ENCODE measurements at regions not wholly inside any gene's neighbourhood (a gene's known extent, or its start where the extent isn't known, plus 50 kb on each side); places are given as distances from the start of the nearest gene placed in this dataset.
"Not testable (repeated sequence)": the region's sequence is repeated elsewhere in the genome, so short reads cannot be mapped to it uniquely, and the experiment has no call there.

- DNase-seq, result no peak
Observed at GRCh38 chr2:173550143-173550542, 195.5 kb downstream of the CDCA7 start.

- peak in 3 of 4 experiments; percentile 42 to 60 (median 45) for DNase-seq
Observed at GRCh38 chr2:173552531-173552930, 197.9 kb downstream of the CDCA7 start.

DNA sequence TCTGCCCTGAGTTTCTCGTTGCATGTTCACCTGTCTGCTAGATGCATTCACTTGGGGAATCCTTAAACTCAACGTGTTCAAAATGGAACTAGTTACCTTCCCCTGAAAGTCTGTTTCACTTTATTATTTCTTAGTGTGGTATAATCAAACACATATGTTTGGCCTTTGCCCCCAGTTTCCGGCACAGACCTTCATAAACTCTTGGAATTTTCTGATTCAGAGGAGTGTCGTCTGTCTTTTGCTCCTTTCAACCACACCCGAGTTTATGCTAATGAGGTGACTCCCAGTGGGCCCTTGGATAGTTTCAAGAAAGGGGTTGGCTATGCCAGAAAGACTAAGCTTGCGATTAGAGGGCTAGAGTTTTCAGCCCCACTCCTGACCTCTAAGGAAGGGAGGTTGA is 198.9 kb downstream of the CDCA7 start:
- DNase-seq, result no peak

DNA sequence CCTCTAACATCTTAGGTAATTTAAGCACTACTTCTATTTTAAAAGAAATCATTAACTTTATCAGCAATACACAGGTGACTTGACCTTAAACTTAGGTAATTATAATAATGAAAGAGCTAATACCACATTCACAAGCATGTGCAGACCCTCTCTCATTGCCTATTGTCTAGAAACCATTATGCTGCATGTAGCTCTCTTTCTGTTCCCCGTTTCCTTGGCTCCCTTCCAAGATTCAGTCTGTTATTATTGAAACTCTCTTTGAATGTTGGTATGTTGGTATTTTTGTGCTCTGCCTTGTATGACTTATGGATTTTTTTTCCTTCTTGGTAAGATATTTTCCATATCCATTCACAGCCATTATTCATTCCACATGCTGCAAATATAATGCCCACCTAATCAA is 201.2 kb downstream of the CDCA7 start:
- peak in 3 of 4 experiments; percentile 9 to 66 (median 39) for DNase-seq

GRCh38 chr2:173556816-173557215 is 202.1 kb downstream of the CDCA7 start:
- DNase-seq, result no peak

GRCh38 chr2:173557497-173557896 is 202.8 kb downstream of the CDCA7 start:
- no peak for DNase-seq

DNA sequence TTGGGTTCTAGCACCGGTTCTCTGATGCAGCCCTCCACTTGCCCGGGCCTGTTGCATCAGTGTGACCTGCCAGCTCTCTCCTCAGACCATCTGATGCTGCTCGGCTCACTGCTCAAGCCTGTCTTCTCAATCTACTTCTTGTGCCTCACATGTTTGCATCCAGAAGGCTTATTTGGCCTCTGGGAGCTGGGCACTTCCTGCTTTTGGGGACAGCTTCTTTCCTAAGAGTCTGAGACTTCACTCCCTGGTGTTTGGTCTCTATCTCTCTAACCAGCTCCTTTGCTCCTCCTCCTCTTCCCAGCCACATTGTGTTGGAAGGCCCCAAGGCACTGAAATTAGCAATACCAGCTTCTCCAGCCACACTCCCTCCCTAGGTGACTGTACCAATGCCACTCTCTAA is 212.8 kb downstream of the CDCA7 start:
- DNase-seq, result peak; percentile 21 to 51 (median 40)

DNA sequence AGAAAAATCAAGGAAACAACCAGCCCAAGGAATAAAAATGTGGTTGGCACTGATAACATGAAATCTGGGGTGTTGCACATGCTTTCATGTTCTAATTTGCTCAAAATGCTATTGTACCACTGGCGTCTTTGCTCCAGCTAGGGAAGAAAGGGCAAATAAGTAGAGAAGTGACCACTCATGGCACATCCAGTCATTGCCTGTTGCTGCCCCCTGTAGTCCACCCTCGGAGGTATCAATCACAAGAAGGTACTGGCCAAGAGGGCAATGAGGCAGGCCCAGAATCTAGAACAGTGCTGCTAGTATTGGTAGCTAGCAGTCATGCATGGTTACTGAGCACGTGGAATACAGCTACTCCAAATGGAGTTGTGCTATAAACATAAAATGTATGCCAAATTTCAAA is 213.4 kb downstream of the CDCA7 start:
- DNase-seq, result peak; percentile 48 to 72 (median 64)

GRCh38 chr2:173571021-173571821 is 216.5 kb downstream of the CDCA7 start:
- peak; percentile 14 to 48 (median 36) for DNase-seq

GRCh38 chr2:173571887-173572680 is 217.4 kb downstream of the CDCA7 start:
- no peak for DNase-seq

DNA sequence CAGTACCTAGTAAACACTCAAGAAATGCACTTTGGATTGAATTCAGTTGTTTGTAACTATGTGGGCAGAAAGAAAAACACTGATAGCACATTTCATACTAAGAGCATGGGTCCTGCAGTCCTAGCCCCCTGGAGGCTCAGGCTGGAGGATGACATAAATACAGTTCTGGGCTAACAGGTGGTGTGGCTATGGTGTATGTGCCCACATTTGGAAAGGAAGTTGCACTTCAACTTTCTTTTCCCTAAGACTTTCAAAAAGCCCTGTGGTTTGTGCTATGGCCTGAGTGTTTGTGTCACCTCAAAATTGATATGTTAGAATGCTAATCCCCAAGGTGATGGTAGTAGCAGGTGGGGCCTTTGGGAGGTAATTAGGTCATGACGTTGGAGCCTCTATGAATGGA is 218.2 kb downstream of the CDCA7 start:
- no peak for DNase-seq

GRCh38 chr2:173573782-173574181 is 219.1 kb downstream of the CDCA7 start:
- DNase-seq, result not testable (repeated sequence)

DNA sequence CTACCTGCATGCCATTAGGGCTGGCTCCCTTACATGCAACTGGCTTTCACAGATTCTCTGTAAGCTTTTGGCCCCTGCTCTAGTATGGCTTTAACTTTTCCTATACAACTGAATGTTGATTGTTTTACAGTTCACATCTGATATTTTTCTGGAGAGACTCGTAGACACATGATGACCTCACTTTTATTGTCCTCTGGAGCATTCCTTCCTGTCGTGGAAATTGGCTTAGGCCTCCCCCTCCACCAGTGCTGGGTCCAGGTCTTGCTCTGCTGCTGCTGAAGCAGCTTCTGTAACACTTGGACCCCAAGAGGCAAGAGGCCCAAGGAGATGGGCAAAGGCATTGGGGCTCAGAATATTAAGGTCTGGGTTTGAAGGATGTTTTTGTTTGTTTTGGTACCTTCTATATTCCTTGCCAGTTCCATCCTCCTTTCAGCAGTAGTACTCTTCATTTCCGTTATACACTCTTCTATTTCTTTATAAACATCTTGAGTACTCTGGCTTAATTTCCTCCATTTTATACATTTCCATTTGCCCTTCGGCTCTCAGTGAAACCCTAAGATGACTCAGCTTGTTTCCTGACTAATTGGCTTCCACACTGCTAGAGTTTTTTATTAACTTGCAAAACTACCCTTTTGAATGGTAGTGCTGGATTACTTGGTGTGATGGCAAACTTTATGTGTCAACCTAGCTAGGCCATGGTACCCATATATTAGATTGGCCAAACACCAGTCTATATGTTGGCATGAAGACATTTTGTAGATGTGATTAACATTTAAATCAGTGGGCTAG is 219.8 kb downstream of the CDCA7 start:
- no peak for DNase-seq

GRCh38 chr2:173578404-173579107 is 223.9 kb downstream of the CDCA7 start:
- no peak for DNase-seq

DNA sequence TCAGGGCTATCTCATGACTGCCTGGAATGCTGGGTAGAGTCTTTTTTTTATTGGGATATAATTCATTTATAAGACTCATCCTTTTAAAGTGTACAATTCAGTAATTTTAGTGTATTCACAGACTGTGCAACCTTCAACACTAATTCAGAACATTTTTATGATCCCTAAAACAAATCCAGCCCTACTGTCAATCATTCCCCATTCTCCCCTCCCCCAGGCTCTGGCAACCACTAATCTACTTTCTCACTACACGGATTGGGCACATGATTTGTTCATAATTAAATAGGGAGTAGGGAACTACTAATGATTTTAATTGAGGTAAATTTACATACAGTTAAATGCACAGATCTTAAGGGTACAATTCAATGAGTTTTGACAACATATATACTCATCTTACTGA is 225.7 kb downstream of the CDCA7 start:
- no peak for DNase-seq

GRCh38 chr2:173580956-173581355 is 226.3 kb downstream of the CDCA7 start:
- no peak for DNase-seq

DNA sequence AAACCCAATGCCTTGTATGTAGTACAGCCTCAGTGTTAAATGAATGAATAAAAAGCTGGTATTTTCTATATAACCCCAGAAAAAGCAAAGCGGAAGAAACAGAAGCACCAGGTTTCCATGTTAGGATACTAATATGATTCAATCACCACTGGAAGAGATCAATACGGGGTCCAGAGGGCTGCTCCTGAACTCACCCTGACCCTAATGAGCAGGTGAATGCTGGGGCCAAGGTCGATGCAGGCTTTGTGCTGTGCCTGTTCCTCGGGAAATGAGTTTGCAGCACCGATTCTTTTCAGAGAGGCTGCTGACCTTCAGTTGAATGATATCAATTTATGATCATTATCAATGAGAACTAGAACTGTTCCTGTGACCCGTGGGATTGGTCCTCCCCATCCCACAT is 228.5 kb downstream of the CDCA7 start:
- no peak for DNase-seq

GRCh38 chr2:173584000-173584399 is 229.3 kb downstream of the CDCA7 start:
- DNase-seq, result no peak

DNA sequence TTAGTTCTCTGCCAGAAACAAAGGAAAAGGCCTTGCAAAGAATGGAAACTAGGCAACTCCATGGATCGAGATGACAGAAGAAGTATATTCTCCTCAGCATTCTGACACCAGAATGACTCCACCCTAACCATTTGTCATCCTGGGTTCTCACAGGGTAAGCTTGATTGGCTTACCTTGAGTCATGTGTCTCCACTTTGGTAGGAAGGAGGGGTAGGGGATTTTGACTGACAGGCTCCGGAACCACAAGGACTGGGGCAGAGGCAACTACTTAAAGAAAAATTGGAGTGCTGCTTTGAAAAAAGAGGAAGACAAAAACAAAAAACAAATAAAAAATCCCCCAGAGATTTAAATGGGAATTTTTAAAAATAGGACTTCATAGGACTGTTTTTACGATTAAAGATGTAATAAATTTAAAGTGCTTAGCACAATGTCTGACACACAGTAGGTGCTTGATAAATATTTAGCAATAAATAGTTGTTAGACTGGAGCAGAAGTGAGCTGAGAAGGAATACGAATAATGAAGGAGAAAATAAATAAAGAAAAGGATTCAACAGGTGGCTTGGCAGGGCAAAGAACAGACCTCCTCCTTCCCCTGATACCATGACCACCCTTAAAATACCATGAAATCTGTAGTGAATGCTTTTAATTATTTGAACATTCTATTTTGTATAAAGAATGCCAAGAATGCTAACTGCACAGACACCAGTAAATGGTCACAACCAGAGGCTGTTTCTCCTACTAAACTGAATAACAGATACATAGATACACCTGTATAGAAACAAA is 230.2 kb downstream of the CDCA7 start:
- DNase-seq, result peak in 3 of 4 experiments; percentile 11 to 33 (median 15)

DNA sequence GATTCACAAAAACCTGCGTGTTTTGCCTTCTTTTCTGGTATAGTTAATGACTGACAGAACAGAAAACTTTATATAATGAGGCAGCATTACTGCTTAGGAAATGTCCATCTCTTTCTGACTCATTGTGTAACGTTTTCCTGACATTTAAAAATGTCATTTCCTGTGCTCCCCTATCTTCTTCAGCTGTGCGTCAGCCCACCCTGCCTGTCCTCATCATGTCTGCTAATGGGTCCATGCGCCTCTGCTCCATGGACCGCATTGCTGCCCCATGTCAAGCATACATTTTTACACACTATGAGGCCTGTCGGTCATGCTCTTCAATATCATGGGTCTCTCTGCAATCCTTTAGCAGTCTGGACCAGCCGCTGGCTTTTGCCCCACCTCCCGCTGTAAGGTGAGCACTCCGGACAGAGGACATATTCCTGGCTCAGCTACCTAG is 234.3 kb downstream of the CDCA7 start:
- DNase-seq, result no peak

DNA sequence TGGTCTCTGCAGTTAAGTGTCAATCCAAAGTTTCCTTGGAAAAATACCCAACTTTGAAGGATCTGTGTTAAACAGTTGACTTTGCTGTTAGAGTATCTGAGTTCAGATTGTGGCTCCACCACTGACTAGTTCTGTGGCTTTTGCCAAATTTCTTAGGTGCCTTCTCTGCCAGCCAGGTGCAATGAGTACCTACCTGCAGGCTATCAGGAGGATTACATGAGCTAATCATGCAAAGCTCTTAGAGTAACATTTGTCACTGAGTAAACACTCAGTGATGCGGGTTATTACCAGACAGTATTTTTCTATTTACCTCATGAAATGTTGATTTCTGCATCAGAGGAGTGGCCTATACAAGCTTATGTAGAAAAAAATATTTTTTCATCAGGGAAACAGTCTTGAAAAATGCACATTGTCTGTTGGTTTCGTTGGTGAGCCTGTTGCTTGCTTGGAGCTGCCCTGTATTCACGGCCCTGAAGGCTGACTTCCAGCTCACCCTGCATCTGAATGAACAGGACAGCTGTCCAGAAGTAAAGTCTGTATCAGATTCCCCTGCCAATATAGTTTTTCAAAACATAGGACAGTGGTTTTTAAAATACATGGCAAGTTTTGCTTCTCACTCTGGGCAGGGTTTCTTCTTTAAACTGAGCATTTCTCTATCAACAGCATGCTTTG is 235.1 kb downstream of the CDCA7 start:
- no peak for DNase-seq
